ENCODE measurements at regions not wholly inside any gene's neighbourhood (a gene's known extent, or its start where the extent isn't known, plus 50 kb on each side); places are given as distances from the start of the nearest gene placed in this dataset.

DNA sequence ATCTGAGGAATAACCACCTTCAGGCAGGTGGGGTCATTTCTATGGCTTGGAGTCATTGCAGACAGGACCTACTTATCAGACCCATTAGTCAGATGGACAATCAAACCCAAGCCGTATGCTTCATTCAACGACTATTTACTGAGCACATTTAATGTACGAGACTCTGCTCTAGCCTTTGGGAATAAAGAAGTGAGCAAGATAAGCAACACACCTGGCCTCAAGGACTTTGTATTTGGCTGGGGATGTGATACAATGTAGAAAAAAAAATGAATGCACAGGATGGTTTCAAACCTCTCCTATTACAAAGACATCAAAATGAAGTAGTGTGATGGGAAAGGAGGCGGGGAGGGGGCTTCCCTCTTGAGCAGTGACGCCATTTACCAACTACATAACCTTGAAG is 311.7 kb downstream of the PMP22 start:
- no peak overlapping the region for H3K27ac ChIP-seq (ENCODE audit: low read length)
- no peak overlapping the region for H3K4me3 ChIP-seq (ENCODE audit: low read length)
- no peaks in the 10 kb centered on the region for H3K79me2 ChIP-seq (ENCODE audit: low read length)
- H3K9me3 ChIP-seq (ENCODE audit: insufficient read depth, low read length): no peaks in the 10 kb centered on the region
- H3K27me3 ChIP-seq (ENCODE audit: low read depth, low read length): no peaks in the 10 kb centered on the region
- no peaks in the 10 kb centered on the region for H3K4me1 ChIP-seq (ENCODE audit: low read length)
- H4K20me1 ChIP-seq (ENCODE audit: insufficient read depth, low read length): no peaks in the 10 kb centered on the region
- H2AFZ ChIP-seq (ENCODE audit: low read depth, low read length): no peak overlapping the region
- no peak overlapping the region for H3K4me2 ChIP-seq (ENCODE audit: low read length)
- H3K36me3 ChIP-seq (replicated peaks; ENCODE audit: low read depth, low read length): no peaks in the 10 kb centered on the region
- H3K9ac ChIP-seq (ENCODE audit: low read length): no peak overlapping the region
- TF ChIP-seq, protein P1, sequence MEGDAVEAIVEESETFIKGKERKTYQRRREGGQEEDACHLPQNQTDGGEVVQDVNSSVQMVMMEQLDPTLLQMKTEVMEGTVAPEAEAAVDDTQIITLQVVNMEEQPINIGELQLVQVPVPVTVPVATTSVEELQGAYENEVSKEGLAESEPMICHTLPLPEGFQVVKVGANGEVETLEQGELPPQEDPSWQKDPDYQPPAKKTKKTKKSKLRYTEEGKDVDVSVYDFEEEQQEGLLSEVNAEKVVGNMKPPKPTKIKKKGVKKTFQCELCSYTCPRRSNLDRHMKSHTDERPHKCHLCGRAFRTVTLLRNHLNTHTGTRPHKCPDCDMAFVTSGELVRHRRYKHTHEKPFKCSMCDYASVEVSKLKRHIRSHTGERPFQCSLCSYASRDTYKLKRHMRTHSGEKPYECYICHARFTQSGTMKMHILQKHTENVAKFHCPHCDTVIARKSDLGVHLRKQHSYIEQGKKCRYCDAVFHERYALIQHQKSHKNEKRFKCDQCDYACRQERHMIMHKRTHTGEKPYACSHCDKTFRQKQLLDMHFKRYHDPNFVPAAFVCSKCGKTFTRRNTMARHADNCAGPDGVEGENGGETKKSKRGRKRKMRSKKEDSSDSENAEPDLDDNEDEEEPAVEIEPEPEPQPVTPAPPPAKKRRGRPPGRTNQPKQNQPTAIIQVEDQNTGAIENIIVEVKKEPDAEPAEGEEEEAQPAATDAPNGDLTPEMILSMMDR (IDR thresholded peaks at IDR 0.05; ENCODE audit: low read depth, low read length): no peak
- no peak for TF ChIP-seq EZH2phosphoT487 (IDR thresholded peaks at IDR 0.05; ENCODE audit: low read depth)

- Histone ChIP-seq H4K20me1 (ENCODE audit: insufficient read depth, low read length) (no peaks in the 10 kb centered on the region), H3K4me2 (ENCODE audit: low read length) (no peak overlapping the region), H3K4me3 (ENCODE audit: low read length) (no peak overlapping the region), H3K36me3 (replicated peaks; ENCODE audit: low read depth, low read length) (no peaks in the 10 kb centered on the region), H3K9ac (ENCODE audit: low read length) (no peak overlapping the region), H3K79me2 (ENCODE audit: low read length) (no peaks in the 10 kb centered on the region), H3K27me3 (ENCODE audit: low read depth, low read length) (no peaks in the 10 kb centered on the region), H3K9me3 (ENCODE audit: insufficient read depth, low read length) (no peaks in the 10 kb centered on the region), H3K4me1 (ENCODE audit: low read length) (no peaks in the 10 kb centered on the region), H3K27ac (ENCODE audit: low read length) (no peak overlapping the region), H2AFZ (ENCODE audit: low read depth, low read length) (no peak overlapping the region)
- TF ChIP-seq, protein P1 (IDR thresholded peaks at IDR 0.05; ENCODE audit: low read depth, low read length): no peak
Observed at GRCh38 chr17:14950686-14951085, 314.4 kb downstream of the PMP22 start.

GRCh38 chr17:14950216-14950615 is 314.9 kb downstream of the PMP22 start:
- TF ChIP-seq, protein P1 (IDR thresholded peaks at IDR 0.05; ENCODE audit: low read depth, low read length): no peak
- no peak for TF ChIP-seq EZH2phosphoT487 (IDR thresholded peaks at IDR 0.05; ENCODE audit: low read depth)
- H3K79me2 ChIP-seq (ENCODE audit: low read length): no peaks in the 10 kb centered on the region
- H3K27me3 ChIP-seq (ENCODE audit: low read depth, low read length): no peaks in the 10 kb centered on the region
- no peak overlapping the region for H3K4me2 ChIP-seq (ENCODE audit: low read length)
- no peak overlapping the region for H3K27ac ChIP-seq (ENCODE audit: low read length)
- H3K9ac ChIP-seq (ENCODE audit: low read length): no peak overlapping the region
- no peaks in the 10 kb centered on the region for H4K20me1 ChIP-seq (ENCODE audit: insufficient read depth, low read length)
- H3K4me1 ChIP-seq (ENCODE audit: low read length): no peaks in the 10 kb centered on the region
- no peaks in the 10 kb centered on the region for H3K9me3 ChIP-seq (ENCODE audit: insufficient read depth, low read length)
- no peak overlapping the region for H2AFZ ChIP-seq (ENCODE audit: low read depth, low read length)
- no peaks in the 10 kb centered on the region for H3K36me3 ChIP-seq (replicated peaks; ENCODE audit: low read depth, low read length)
- H3K4me3 ChIP-seq (ENCODE audit: low read length): no peak overlapping the region

DNA sequence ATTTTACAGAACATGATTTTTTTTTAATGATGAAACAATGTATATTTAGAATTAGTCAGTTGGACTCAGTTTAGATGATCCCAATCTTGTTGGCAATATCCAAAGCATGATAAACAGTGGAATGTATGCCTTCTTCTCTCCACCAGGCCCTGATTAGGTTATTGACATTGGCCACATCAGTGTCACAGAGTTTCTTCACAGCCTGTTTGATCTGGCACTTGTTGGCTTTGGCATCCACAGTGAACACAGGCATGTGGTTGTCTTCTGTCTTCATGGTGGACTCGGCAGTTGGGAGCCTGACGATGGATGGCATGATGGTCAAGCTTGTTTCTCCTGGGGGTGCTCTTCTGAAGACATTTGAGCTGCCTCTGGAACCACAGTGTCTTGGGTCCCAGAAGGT is 317.5 kb downstream of the PMP22 start:
- Histone ChIP-seq H3K4me2 (ENCODE audit: low read length) (no peak overlapping the region), H2AFZ (ENCODE audit: low read depth, low read length) (no peak overlapping the region), H3K36me3 (replicated peaks; ENCODE audit: low read depth, low read length) (no peaks in the 10 kb centered on the region), H3K27ac (ENCODE audit: low read length) (no peak overlapping the region), H4K20me1 (ENCODE audit: insufficient read depth, low read length) (no peaks in the 10 kb centered on the region), H3K9me3 (ENCODE audit: insufficient read depth, low read length) (no peaks in the 10 kb centered on the region), H3K79me2 (ENCODE audit: low read length) (no peaks in the 10 kb centered on the region), H3K4me3 (ENCODE audit: low read length) (no peak overlapping the region), H3K9ac (ENCODE audit: low read length) (no peak overlapping the region), H3K27me3 (ENCODE audit: low read depth, low read length) (no peaks in the 10 kb centered on the region), H3K4me1 (ENCODE audit: low read length) (no peaks in the 10 kb centered on the region)
- TF ChIP-seq EZH2phosphoT487 (IDR thresholded peaks at IDR 0.05; ENCODE audit: low read depth): no peak
- TF ChIP-seq, protein P1 (IDR thresholded peaks at IDR 0.05; ENCODE audit: low read depth, low read length): no peak
